Gastroesophageal sphincter (tissue), 4 donors: ENCODE measurements at regions not wholly inside any gene's neighbourhood (a gene's known extent, or its start where the extent isn't known, plus 50 kb on each side); places are given as distances from the start of the nearest gene placed in this dataset.
A peak's percentile ranks its signal among the peaks of the same experiment; 100 is the strongest.

Experiments
- ATAC-seq: fragments of 150-250 bp; one replicate; pipeline ENCODE4 v1.9.1; 2016; ENCODE audit warnings: mild to moderate bottlenecking, moderate library complexity
- H3K27ac ChIP-seq, 4 donors: fragments of 200-600 bp; sonication (generic) in 3 of 4; 1 replicate in 3 of 4; 2 replicates in 1 of 4; pipeline ENCODE4 v1.5.1; 2016 to 2019
- H3K27me3 ChIP-seq: fragments of 200-600 bp; sonication (generic); one replicate; pipeline ENCODE4 v1.5.1; 2019
- H3K36me3 ChIP-seq, 2 donors: fragments of 200-600 bp; sonication (generic); one replicate each; pipeline ENCODE4 v1.5.1; 2019; ENCODE audit warnings: control low read depth in 1 of 2
- H3K4me1 ChIP-seq, 3 donors: fragments of 200-600 bp; sonication (generic); 1 replicate in 2 of 3; 2 replicates in 1 of 3; pipeline ENCODE4 v1.5.1; 2016 to 2019; ENCODE audit warnings: control low read depth in 2 of 3
- H3K4me3 ChIP-seq, 2 donors: fragments of 200-600 bp; sonication (generic); one replicate each; pipeline ENCODE4 v1.5.1; 2019; ENCODE audit warnings: mild to moderate bottlenecking in 1 of 2, moderate library complexity in 1 of 2
- H3K9me3 ChIP-seq, 3 donors: fragments of 200-600 bp; sonication (generic); one replicate each; pipeline ENCODE4 v1.5.1; 2017 to 2019; ENCODE audit warnings: control low read depth in 2 of 3
- EP300 ChIP-seq: sonication (generic); formaldehyde crosslinking; IDR thresholded peaks from one replicate; pipeline ENCODE4 v1.6.1; 2017; ENCODE audit warnings: antibody characterized with exemption, mild to moderate bottlenecking
- POLR2A ChIP-seq, 2 donors: fragments of 450-650 bp; IDR thresholded peaks; one replicate each; pipeline ENCODE4 v1.6.1; 2017; ENCODE audit warnings: antibody characterized with exemption in 2 of 2, mild to moderate bottlenecking in 2 of 2, moderate library complexity in 1 of 2
- POLR2AphosphoS5 ChIP-seq: sonication (generic); formaldehyde crosslinking; IDR thresholded peaks from one replicate; pipeline ENCODE4 v1.6.1; 2017; ENCODE audit warnings: antibody characterized with exemption
- WGBS, 2 donors: methylation state at CpG; one replicate each; pipeline ENCODE4 v1.1.5; 2018; ENCODE audit warnings: low coverage in 1 of 2; 5-methylcytosine and 5-hydroxymethylcytosine counted together
- TF ChIP-seq, protein P1 (sequence below), 4 experiments: fragments of 200-600 bp in 2 of 4; fragments of 450-650 bp in 2 of 4; sonication (generic) in 1 of 4; IDR thresholded peaks; one replicate each; pipeline ENCODE4 v1.5.1; 2017 to 2019; ENCODE audit warnings: antibody characterized with exemption in 4 of 4, mild to moderate bottlenecking in 2 of 4, moderate library complexity in 2 of 4

DNA sequence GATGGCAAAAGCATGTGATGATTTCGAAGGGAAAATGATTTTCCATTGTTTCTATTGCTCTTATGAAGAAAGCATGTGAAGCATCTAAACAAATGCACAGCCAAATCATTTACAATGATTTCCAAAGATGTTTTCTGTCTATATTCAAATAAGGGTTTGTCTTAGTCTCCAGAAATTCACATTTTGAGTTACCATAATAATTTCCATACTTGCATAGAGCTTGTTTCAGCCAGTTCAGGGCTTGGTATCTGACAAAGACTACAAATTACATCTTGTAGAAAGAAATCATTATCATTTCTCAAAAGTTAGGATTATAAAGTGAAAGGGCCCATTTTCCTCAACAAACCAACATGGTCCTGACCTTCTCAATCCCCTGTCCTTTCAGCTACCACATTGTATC lies 74.4 kb upstream of the PLEKHG1 start:
- Histone ChIP-seq H3K27ac (no peak overlapping the region), H3K27me3 (no peaks in the 10 kb centered on the region), H3K4me3 (no peak overlapping the region), H3K9me3 (no peaks in the 10 kb centered on the region), H3K36me3 (no peaks in the 10 kb centered on the region), H3K4me1 (peaks cover 0 to 23% (median 0%) of the 10 kb centered on the region in 3 donors)
- TF ChIP-seq POLR2A (IDR thresholded peaks at IDR 0.05) (no peak), POLR2AphosphoS5 (no peak), EP300 (no peak)
- TF ChIP-seq, protein P1, sequence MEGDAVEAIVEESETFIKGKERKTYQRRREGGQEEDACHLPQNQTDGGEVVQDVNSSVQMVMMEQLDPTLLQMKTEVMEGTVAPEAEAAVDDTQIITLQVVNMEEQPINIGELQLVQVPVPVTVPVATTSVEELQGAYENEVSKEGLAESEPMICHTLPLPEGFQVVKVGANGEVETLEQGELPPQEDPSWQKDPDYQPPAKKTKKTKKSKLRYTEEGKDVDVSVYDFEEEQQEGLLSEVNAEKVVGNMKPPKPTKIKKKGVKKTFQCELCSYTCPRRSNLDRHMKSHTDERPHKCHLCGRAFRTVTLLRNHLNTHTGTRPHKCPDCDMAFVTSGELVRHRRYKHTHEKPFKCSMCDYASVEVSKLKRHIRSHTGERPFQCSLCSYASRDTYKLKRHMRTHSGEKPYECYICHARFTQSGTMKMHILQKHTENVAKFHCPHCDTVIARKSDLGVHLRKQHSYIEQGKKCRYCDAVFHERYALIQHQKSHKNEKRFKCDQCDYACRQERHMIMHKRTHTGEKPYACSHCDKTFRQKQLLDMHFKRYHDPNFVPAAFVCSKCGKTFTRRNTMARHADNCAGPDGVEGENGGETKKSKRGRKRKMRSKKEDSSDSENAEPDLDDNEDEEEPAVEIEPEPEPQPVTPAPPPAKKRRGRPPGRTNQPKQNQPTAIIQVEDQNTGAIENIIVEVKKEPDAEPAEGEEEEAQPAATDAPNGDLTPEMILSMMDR (IDR thresholded peaks at IDR 0.05), result no peak
- no peak for ATAC-seq
- 80 to 84% methylated on average over 1 of the region's 1 CpG for WGBS, 2 donors

DNA sequence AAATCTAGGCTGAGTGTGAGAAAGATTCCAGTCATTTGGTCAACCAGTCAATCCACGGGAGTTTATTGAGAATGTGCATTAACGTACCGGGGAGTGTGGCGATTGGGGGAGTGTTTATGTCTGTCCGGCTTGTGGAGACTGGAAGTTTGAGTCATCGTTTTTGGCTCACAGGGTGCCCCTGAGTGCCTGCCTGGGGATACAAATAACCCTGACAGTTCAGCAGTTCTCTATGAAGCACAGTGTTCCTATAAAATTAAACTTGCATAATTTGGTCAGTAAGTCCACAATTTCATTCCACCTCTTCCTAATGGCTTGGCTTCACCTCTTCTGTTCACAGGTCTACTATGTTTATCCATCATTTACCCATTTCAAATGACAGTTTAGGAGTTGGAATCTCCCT lies 72.6 kb upstream of the PLEKHG1 start:
- Histone ChIP-seq H3K27ac (no peak overlapping the region), H3K4me3 (no peak overlapping the region), H3K4me1 (peaks cover 0 to 23% (median 0%) of the 10 kb centered on the region in 3 donors), H3K27me3 (no peaks in the 10 kb centered on the region), H3K9me3 (no peaks in the 10 kb centered on the region), H3K36me3 (no peaks in the 10 kb centered on the region)
- TF ChIP-seq POLR2AphosphoS5 (no peak), EP300 (no peak), POLR2A (IDR thresholded peaks at IDR 0.05) (no peak)
- TF ChIP-seq, protein P1 (IDR thresholded peaks at IDR 0.05), result no peak
- 27 to 29% methylated on average over 6 of the region's 6 CpGs for WGBS, 2 donors
- no peak for ATAC-seq

DNA sequence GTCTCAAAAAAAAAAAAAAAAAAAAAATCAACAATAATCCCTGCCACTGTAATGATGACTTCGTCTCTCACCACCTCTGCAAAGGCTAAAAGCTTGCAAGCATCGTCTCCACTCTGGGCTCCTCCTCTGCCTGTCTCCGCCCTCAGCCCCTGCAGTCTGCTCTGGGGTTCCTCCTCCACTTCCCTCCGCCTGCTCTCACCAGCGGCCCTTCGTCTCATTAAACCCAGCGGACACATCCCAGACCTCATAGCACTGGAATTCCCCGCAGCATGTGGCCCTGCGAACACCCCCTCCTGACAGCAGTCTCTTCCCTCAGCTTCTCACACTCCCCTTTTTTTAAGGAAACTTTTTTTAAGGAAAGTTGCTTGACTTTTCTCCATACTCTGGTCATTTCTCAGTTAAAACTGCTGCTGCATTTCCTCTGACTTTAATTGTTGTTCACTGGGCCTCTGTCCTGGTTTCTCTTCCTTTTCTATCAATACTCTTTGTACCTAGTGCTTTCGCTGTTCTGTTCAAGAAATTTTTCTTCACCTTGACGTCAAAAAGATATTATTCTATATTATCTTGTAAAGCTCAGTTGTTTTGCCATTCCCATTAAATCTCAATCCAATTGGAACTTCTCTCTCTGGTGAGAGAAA lies 70.9 kb upstream of the PLEKHG1 start:
- Histone ChIP-seq H3K27me3 (no peaks in the 10 kb centered on the region), H3K9me3 (no peaks in the 10 kb centered on the region), H3K4me3 (no peak overlapping the region), H3K4me1 (peaks cover 0 to 23% (median 0%) of the 10 kb centered on the region in 3 donors), H3K27ac (no peak overlapping the region), H3K36me3 (no peaks in the 10 kb centered on the region)
- ATAC-seq, result peak; percentile 46
- TF ChIP-seq, protein P1 (IDR thresholded peaks at IDR 0.05), result no peak
- TF ChIP-seq POLR2A (IDR thresholded peaks at IDR 0.05) (no peak), EP300 (no peak), POLR2AphosphoS5 (no peak)
- 7 to 11% methylated on average over 10 to 11 of the region's 11 CpGs for WGBS, 2 donors

DNA sequence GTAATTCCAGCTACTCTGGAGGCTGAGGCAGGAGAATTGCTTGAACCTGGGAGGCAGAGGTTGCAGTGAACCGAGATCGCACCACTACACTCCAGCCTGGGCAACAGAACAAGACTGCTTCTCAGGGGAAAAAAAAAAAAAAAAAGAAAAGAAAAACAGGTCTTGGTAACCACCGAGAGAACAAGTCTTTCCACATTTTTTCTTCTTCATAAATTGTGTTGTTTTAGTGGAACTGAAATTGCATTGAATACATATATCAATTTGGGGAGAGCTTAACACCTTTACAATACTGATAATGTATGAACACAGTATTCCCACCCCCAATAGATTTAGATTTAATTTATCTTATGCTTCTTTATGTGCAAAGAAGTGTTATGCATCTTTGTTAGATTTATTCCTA lies 70.0 kb upstream of the PLEKHG1 start:
- Histone ChIP-seq H3K27me3 (no peaks in the 10 kb centered on the region), H3K4me3 (no peak overlapping the region), H3K27ac (no peak overlapping the region), H3K9me3 (no peaks in the 10 kb centered on the region), H3K36me3 (no peaks in the 10 kb centered on the region), H3K4me1 (peaks cover 0 to 23% (median 0%) of the 10 kb centered on the region in 3 donors)
- 90 to 97% methylated on average over 3 of the region's 3 CpGs for WGBS, 2 donors
- ATAC-seq, result no peak
- TF ChIP-seq POLR2AphosphoS5, result no peak
- TF ChIP-seq EP300, result no peak
- no peak for TF ChIP-seq POLR2A (IDR thresholded peaks at IDR 0.05)
- TF ChIP-seq, protein P1 (IDR thresholded peaks at IDR 0.05), result no peak

DNA sequence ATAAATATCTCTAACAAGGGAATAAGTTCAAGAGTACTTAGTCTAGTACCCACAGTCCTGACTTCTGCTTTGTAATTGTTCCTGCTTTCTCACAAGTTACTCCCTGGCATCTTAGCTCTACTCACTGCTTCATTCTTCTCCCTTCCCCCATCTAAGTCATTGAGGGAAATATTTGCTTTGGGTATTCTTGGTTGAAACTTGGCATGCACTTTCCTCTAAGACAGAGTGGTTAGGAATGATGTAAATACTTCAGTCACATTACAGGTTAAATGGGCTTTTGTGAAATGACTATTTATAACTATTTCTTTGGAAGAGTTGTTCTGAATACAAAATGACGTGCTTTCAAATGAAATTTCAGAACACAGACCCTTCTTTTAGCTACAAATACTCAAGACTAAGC lies 67.7 kb upstream of the PLEKHG1 start:
- no peak for ATAC-seq
- Histone ChIP-seq H3K27me3 (no peaks in the 10 kb centered on the region), H3K36me3 (no peaks in the 10 kb centered on the region), H3K9me3 (no peaks in the 10 kb centered on the region), H3K4me1 (peaks cover 0 to 26% (median 0%) of the 10 kb centered on the region in 3 donors), H3K27ac (no peak overlapping the region), H3K4me3 (no peak overlapping the region)
- 75 to 86% methylated on average over 1 of the region's 1 CpG for WGBS, 2 donors
- TF ChIP-seq EP300 (no peak), POLR2AphosphoS5 (no peak), POLR2A (IDR thresholded peaks at IDR 0.05) (no peak)
- TF ChIP-seq, protein P1 (IDR thresholded peaks at IDR 0.05), result no peak
